ENCODE measurements at regions not wholly inside any gene's neighbourhood (a gene's known extent, or its start where the extent isn't known, plus 50 kb on each side); places are given as distances from the start of the nearest gene placed in this dataset.

GRCh38 chr7:26556061-26556881 is 264.6 kb downstream of the SNX10 start:
- H3K4me3 ChIP-seq (ENCODE audit: low read depth in 1 of 3, low read length in 3 of 3), result no peak overlapping the region
- WGBS, result 56% methylated on average over 12 of the region's 12 CpGs
- H3K27ac ChIP-seq (ENCODE audit: low read depth in 1 of 2, low read length in 2 of 2), result no peak overlapping the region
- no peak for TF ChIP-seq CTCF (IDR thresholded peaks at IDR 0.05; ENCODE audit: low read depth, low read length, missing input control)
- TF ChIP-seq SP1 (IDR thresholded peaks at IDR 0.05), result no peak
- TF ChIP-seq HNF4G (IDR thresholded peaks at IDR 0.05), result no peak
- no peak for TF ChIP-seq RXRA (IDR thresholded peaks at IDR 0.05)
- no peak for TF ChIP-seq FOXA2 (IDR thresholded peaks at IDR 0.05)
- TF ChIP-seq NR2F2 (IDR thresholded peaks at IDR 0.05), result no peak
- no peak for TF ChIP-seq YY1 (IDR thresholded peaks at IDR 0.05)
- no peak for TF ChIP-seq ATF3 (IDR thresholded peaks at IDR 0.05)
- TF ChIP-seq GABPA (IDR thresholded peaks at IDR 0.05 in 1 of 2, conservative IDR thresholded peaks at IDR 0.05 in 1 of 2), result no peak
- no peak for TF ChIP-seq JUND (IDR thresholded peaks at IDR 0.05)
- no peak for TF ChIP-seq RAD21 (IDR thresholded peaks at IDR 0.05)
- TF ChIP-seq EGR1 (IDR thresholded peaks at IDR 0.05; ENCODE audit: low read depth in 2 of 2), result no peak
- TF ChIP-seq TAF1 (conservative IDR thresholded peaks at IDR 0.05), result no peak
- no peak overlapping the region for H3K9ac ChIP-seq (ENCODE audit: low read depth in 1 of 2, low read length in 2 of 2)
- peaks cover 0 to 2% (median under 1%) of the 10 kb centered on the region in 4 donors for H3K27me3 ChIP-seq (ENCODE audit: control insufficient read depth in 4 of 4, insufficient read depth in 4 of 4, low read length in 3 of 4)
- H3K9me3 ChIP-seq (ENCODE audit: control insufficient read depth in 4 of 4, low read length in 3 of 4), result no peaks in the 10 kb centered on the region
- H3K4me1 ChIP-seq (ENCODE audit: control insufficient read depth in 4 of 4, insufficient read depth in 4 of 4, low read length in 3 of 4), result no peaks in the 10 kb centered on the region
- DNase-seq (ENCODE audit: low spot score), result no peak
- H3K36me3 ChIP-seq (ENCODE audit: control insufficient read depth in 4 of 4, insufficient read depth in 3 of 4, low read depth in 1 of 4, low read length in 3 of 4), result no peaks in the 10 kb centered on the region

GRCh38 chr7:26560526-26561256 is 269.0 kb downstream of the SNX10 start:
- DNase-seq (ENCODE audit: low spot score), result no peak
- H3K27ac ChIP-seq (ENCODE audit: low read depth in 1 of 2, low read length in 2 of 2), result no peak overlapping the region
- H3K36me3 ChIP-seq (ENCODE audit: control insufficient read depth in 4 of 4, insufficient read depth in 3 of 4, low read depth in 1 of 4, low read length in 3 of 4), result no peaks in the 10 kb centered on the region
- no peak overlapping the region for H3K9ac ChIP-seq (ENCODE audit: low read depth in 1 of 2, low read length in 2 of 2)
- no peaks in the 10 kb centered on the region for H3K9me3 ChIP-seq (ENCODE audit: control insufficient read depth in 4 of 4, low read length in 3 of 4)
- H3K27me3 ChIP-seq (ENCODE audit: control insufficient read depth in 4 of 4, insufficient read depth in 4 of 4, low read length in 3 of 4), result peaks cover 0 to 5% (median 0%) of the 10 kb centered on the region in 4 donors
- no peak for TF ChIP-seq HNF4G (IDR thresholded peaks at IDR 0.05)
- no peak for TF ChIP-seq YY1 (IDR thresholded peaks at IDR 0.05)
- no peak for TF ChIP-seq HNF4A (conservative IDR thresholded peaks at IDR 0.05)
- no peak for TF ChIP-seq RAD21 (IDR thresholded peaks at IDR 0.05)
- no peak for TF ChIP-seq JUND (IDR thresholded peaks at IDR 0.05)
- TF ChIP-seq ZBTB33 (IDR thresholded peaks at IDR 0.05), result no peak
- no peak for TF ChIP-seq MAX (IDR thresholded peaks at IDR 0.05)
- no peak for TF ChIP-seq FOXA2 (IDR thresholded peaks at IDR 0.05)
- no peak for TF ChIP-seq NR2F2 (IDR thresholded peaks at IDR 0.05)
- TF ChIP-seq FOXA1 (IDR thresholded peaks at IDR 0.05), result no peak
- no peak for TF ChIP-seq REST (IDR thresholded peaks at IDR 0.05)
- TF ChIP-seq TAF1 (conservative IDR thresholded peaks at IDR 0.05), result no peak
- no peak for TF ChIP-seq ATF3 (IDR thresholded peaks at IDR 0.05)
- no peak for TF ChIP-seq SP1 (IDR thresholded peaks at IDR 0.05)
- H3K4me3 ChIP-seq (ENCODE audit: low read depth in 1 of 3, low read length in 3 of 3), result no peak overlapping the region
- 60% methylated on average over 5 of the region's 5 CpGs for WGBS
- no peaks in the 10 kb centered on the region for H3K4me1 ChIP-seq (ENCODE audit: control insufficient read depth in 4 of 4, insufficient read depth in 4 of 4, low read length in 3 of 4)
